Cardiac fibroblast (primary cell): ENCODE measurements at regions not wholly inside any gene's neighbourhood (a gene's known extent, or its start where the extent isn't known, plus 50 kb on each side); places are given as distances from the start of the nearest gene placed in this dataset.

Source experiments
- DNase-seq, 2 donors: peaks; one replicate each; pipeline versions ENCODE4 v3.0.0 to v3.0.0-alpha.2; 2010; ENCODE audit warnings: low read depth in 2 of 2
- H3K4me3 ChIP-seq, 2 donors: replicated peaks in 1 of 2; 1 replicate in 1 of 2; 2 replicates in 1 of 2; pipeline ENCODE4 v1.5.1; 2011; ENCODE audit warnings: low read depth in 2 of 2, low read length in 2 of 2, mild to moderate bottlenecking in 2 of 2, moderate library complexity in 1 of 2
- TF ChIP-seq, protein P1 (sequence below): IDR thresholded peaks from one replicate; pipeline ENCODE4 v1.5.1; 2011; ENCODE audit warnings: low read depth, mild to moderate bottlenecking, low read length, inconsistent platforms

DNA sequence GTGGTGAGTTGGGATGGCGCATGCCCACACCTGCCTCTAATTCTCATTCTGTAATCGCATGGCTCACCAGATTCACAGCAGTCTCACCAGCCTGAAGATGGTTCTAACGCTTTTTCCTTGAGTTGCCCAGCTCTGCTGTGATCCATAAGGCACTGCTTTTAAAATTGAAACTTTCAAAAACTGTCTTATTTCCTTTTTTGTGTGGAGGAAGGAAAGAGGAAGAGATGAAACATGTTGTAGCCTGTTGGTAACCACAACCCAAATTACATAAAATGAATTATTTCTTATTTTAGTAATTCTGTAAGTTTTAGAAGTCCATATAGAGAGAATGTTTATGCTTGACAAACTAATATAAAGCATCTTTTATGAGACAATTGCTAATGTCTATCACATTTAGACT is 165.4 kb downstream of the RBM43 start:
- no peak for DNase-seq

DNA sequence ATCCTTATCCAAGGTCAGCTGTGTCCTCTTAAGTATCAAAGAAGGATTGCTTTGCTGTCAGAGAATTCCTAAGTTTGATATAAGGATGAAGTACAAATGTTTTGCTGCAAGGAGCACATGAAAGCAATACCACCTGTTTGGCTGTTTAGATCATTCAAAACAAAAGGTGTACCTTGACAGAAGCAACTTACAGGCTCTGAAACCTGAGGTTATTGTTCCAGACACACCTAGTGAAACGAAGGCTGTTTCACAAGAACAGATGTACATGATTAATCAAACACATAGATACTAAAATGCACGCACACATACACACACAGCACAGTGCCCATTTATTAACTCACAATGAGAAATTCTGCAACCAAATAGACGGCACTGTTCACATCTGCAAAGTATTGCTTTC is 166.2 kb downstream of the RBM43 start:
- TF ChIP-seq, protein P1, sequence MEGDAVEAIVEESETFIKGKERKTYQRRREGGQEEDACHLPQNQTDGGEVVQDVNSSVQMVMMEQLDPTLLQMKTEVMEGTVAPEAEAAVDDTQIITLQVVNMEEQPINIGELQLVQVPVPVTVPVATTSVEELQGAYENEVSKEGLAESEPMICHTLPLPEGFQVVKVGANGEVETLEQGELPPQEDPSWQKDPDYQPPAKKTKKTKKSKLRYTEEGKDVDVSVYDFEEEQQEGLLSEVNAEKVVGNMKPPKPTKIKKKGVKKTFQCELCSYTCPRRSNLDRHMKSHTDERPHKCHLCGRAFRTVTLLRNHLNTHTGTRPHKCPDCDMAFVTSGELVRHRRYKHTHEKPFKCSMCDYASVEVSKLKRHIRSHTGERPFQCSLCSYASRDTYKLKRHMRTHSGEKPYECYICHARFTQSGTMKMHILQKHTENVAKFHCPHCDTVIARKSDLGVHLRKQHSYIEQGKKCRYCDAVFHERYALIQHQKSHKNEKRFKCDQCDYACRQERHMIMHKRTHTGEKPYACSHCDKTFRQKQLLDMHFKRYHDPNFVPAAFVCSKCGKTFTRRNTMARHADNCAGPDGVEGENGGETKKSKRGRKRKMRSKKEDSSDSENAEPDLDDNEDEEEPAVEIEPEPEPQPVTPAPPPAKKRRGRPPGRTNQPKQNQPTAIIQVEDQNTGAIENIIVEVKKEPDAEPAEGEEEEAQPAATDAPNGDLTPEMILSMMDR = no peak
- no peak overlapping the region for H3K4me3 ChIP-seq
- DNase-seq = no peak

More for the DNA sequence above, 165.4 kb downstream of the RBM43 start:
- no peak overlapping the region for H3K4me3 ChIP-seq
- TF ChIP-seq, protein P1 = no peak

DNA sequence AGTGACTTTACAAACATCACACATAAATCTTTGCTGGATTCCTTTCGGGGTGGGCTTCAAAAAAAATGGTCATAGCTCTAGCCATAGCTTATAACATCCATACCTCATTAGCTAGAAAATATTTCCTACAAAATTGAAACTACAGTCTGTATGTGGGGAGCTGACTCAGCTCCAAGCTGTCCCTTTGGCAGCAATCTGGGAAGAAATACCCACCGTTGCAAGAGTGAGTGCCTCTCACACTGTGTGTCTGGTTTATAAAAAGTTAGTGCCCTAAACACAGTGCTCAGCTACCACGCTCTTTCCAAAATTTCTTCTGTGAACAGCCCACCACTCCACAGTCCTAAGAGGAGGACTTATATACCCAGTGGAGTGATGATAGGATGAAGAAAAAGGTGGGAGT is 170.1 kb downstream of the RBM43 start:
- DNase-seq = no peak
- TF ChIP-seq, protein P1 = no peak
- no peak overlapping the region for H3K4me3 ChIP-seq

DNA sequence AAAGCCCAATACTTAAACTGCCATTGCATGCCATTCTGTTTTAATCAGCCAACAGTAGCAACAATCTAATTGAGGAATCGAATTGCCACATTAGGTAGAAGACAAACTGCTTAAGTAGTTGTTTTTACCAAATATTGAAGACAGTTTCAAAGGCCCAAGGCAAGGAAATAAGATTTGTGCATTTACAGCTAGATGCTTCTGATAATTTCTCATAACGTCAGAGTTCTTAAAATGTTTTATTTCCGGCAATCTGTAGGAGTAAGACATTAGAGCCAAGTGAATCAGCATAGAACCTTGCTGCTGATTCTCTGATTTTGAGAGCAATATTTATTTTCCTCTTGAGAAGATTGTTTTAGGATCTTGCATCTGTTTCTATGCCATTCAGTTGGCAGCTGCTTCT is 174.3 kb downstream of the RBM43 start:
- TF ChIP-seq, protein P1 = no peak
- no peak for DNase-seq
- no peak overlapping the region for H3K4me3 ChIP-seq

DNA sequence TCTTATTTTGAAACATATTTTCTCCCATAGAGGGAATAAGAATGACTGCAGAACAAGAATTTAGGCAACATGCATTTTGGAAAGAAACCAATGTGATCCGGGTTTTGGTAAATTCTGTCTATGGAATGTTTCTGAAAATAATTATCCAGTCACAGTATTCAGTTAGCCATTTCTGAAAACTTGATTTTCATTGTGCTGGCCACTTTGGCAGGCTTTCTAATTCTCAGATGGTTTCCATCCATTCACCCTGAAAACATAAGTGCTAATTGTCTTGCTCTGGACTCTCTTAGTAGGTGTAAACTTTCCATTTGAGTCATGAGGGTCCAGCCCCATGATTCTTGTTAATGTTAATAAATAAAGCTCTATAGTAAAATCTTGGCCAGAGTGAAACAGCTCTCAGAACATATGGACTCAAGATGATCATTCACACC is 176.5 kb downstream of the RBM43 start:
- no peak for DNase-seq
- TF ChIP-seq, protein P1 = no peak

DNA sequence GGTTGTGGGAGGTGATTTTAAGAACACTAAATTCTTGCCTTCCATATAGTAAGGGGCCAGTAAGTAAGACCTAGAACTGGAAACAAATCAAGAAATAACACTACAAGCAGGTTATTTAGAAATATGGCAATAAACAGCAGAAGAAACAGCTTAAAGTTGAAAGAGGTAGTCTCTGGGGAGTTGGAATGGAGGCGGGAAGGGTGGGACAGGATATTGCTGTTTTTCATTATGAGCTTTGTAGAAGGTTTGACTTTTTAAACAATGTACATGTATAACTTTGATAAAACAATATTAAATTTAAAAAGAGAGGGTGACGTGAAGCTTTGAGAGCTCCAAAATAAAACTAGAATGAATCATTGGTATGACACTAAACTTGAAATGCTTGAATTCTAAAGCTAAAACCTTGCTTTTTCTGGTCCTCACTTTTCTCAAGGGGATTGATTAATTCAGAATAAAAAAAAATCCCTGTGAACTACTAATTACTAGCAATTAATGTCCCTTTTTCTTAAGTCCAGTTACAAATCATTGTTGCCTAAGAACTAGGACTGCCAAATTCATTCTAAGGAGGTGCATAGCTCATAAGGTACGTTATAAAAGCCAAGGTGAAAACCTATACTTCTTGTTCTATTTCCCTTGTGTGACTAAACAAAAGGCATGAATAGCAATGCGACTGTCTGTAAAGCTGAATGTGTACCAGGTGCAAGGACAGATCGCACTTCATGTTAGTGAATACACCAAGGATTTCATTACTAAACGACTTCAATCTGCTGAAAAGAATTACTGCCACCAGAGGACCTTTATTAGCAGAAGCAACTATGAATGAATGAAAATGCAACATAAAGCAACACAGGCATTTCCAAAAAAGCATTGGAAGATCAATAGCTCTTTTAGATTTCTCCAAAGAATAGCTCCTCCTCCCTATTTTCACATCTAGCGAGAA is 177.5 kb downstream of the RBM43 start:
- H3K4me3 ChIP-seq = no peak overlapping the region
- DNase-seq = peak in 1 of 2 donors; percentile 58
- TF ChIP-seq, protein P1 = no peak

More for the DNA sequence above, 176.5 kb downstream of the RBM43 start:
- H3K4me3 ChIP-seq = no peak overlapping the region
